GM12878 (cell line): ENCODE measurements at regions not wholly inside any gene's neighbourhood (a gene's known extent, or its start where the extent isn't known, plus 50 kb on each side); places are given as distances from the start of the nearest gene placed in this dataset.
"Not testable (repeated sequence)": the region's sequence is repeated elsewhere in the genome, so short reads cannot be mapped to it uniquely, and the experiment has no call there.

Source experiments
- ATAC-seq: fragments of 200-7000 bp; cut with Tn5 transposase; 3 replicates; pipeline ENCODE4 v1.9.1; 2020; ENCODE audit warnings: mild to moderate bottlenecking, moderate library complexity
- BruUV-seq: library from RNA; stranded (reverse); fragments of 400-500 nt; replicated peaks from 2 replicates; lab custom pipeline; 2021; lab: Mats Ljungman, UMichigan
- CTCF ChIA-PET: fragments of 300-600 bp; sonication (Branson Sonifier 250); formaldehyde crosslinking; extraction: SDS; loops from one replicate; lab custom pipeline; 2021; ENCODE audit warnings: inconsistent platforms; lab: Yijun Ruan, JAX
- POLR2A ChIA-PET: fragments of 350-600 bp; formaldehyde crosslinking; extraction: SDS; loops from one replicate; lab custom pipeline; 2021; ENCODE audit warnings: inconsistent platforms; lab: Charles Lee
- RAD21 ChIA-PET: fragments of 300-600 bp; sonication (Branson Sonifier 250); formaldehyde crosslinking; loops from one replicate; lab custom pipeline; 2023; ENCODE audit warnings: antibody characterized with exemption; ENCODE audit not compliant: unreplicated experiment; lab: Charles Lee
- SMC1A ChIA-PET: fragments of 300-600 bp; sonication (Branson Sonifier 250); formaldehyde crosslinking; loops from one replicate; lab custom pipeline; 2023; ENCODE audit not compliant: unreplicated experiment, uncharacterized antibody; lab: Charles Lee
- DNase-seq: peaks from one replicate; pipeline ENCODE4 v3.0.0-alpha.2; 2011; ENCODE audit warnings: low read depth, low spot score
- FAIRE-seq: peaks from 3 replicates; lab custom pipeline; 2011; peaks lifted over from hg19 to GRCh38; lab: Jason Lieb, UNC
- H2AFZ ChIP-seq: 2 replicates; pipeline ENCODE4 v1.6.0; 2011; ENCODE audit warnings: low read depth, low read length, control low read depth; ENCODE audit not compliant: control insufficient read depth
- H3K27ac ChIP-seq: 2 replicates; pipeline ENCODE4 v1.5.1; 2011; ENCODE audit warnings: control low read depth; ENCODE audit not compliant: control insufficient read depth, insufficient read depth
- H3K27me3 ChIP-seq, 2 experiments: replicated peaks in 1 of 2; 2 replicates each; pipeline versions ENCODE4 v1.6.0 to v1.6.1; 2011; ENCODE audit warnings: low read length in 1 of 2; ENCODE audit not compliant: control insufficient read depth in 2 of 2, insufficient read depth in 2 of 2
- H3K36me3 ChIP-seq, 2 experiments: 2 replicates each; pipeline ENCODE4 v1.5.1; 2011; ENCODE audit warnings: low read length in 1 of 2; ENCODE audit not compliant: control insufficient read depth in 2 of 2, insufficient read depth in 2 of 2
- H3K4me1 ChIP-seq: 2 replicates; pipeline ENCODE4 v1.6.1; 2011; ENCODE audit warnings: mild to moderate bottlenecking, low read length, moderate library complexity, mixed read lengths; ENCODE audit not compliant: control insufficient read depth, insufficient read depth
- H3K4me2 ChIP-seq: 2 replicates; pipeline ENCODE4 v1.6.0; 2011; ENCODE audit warnings: control low read depth; ENCODE audit not compliant: control insufficient read depth, insufficient read depth
- H3K4me3 ChIP-seq: fragments of 200-600 bp; sonication (generic); 2 replicates; pipeline ENCODE4 v1.5.1; 2016
- H3K79me2 ChIP-seq: 2 replicates; pipeline ENCODE4 v1.6.0; 2011; ENCODE audit warnings: low read length; ENCODE audit not compliant: control insufficient read depth, insufficient read depth
- H3K9ac ChIP-seq: 2 replicates; pipeline ENCODE4 v1.8.0; 2011; ENCODE audit warnings: low read length, control low read depth, mixed read lengths; ENCODE audit not compliant: control insufficient read depth, insufficient read depth
- H3K9me3 ChIP-seq: replicated peaks from 3 replicates; pipeline ENCODE4 v1.5.1; 2011; ENCODE audit warnings: mild to moderate bottlenecking, low read length; ENCODE audit not compliant: control insufficient read depth, insufficient read depth
- H4K20me1 ChIP-seq: 2 replicates; pipeline ENCODE4 v1.6.0; 2011; ENCODE audit not compliant: control insufficient read depth, insufficient read depth
- CBX5 ChIP-seq: sonication (generic); IDR thresholded peaks from 2 replicates; pipeline ENCODE4 v1.6.1; 2016; ENCODE audit warnings: low read depth, moderate library complexity, mild to moderate bottlenecking, inconsistent platforms
- RB1 ChIP-seq: fragments of 450-650 bp; formaldehyde crosslinking; IDR thresholded peaks from 2 replicates; pipeline ENCODE4 v1.6.1; 2017; ENCODE audit warnings: mild to moderate bottlenecking, borderline replicate concordance
- WGBS: methylation state at CpG from one replicate; pipeline ENCODE4 v1.1.6; 2016; ENCODE audit warnings: low lambda C conversion rate; ENCODE audit not compliant: insufficient replicate concordance, insufficient coverage; ENCODE audit errors: missing lambda C conversion rate; 5-methylcytosine and 5-hydroxymethylcytosine counted together
- in situ Hi-C: fragments of 300-500 bp; cut with MboI; formaldehyde crosslinking; loops from 9 replicates; pipeline ENCODE4 v1.14.3; 2018; ENCODE audit warnings: mixed read lengths
- intact Hi-C: fragments of 100-400 bp; cut with micrococcal nuclease; formaldehyde crosslinking; loops from one replicate; pipeline ENCODE4 v1.14.2; 2022; ENCODE audit not compliant: unreplicated experiment

- FAIRE-seq = no peak
- intact Hi-C loops = no loop called here
- Histone ChIP-seq H3K79me2 (no peaks in the 10 kb centered on the region), H3K36me3 (no peaks in the 10 kb centered on the region), H3K27me3 (no peaks in the 10 kb centered on the region), H3K4me1 (no peaks in the 10 kb centered on the region), H3K9me3 (no peaks in the 10 kb centered on the region), H3K27ac (no peak overlapping the region), H3K9ac (no peak overlapping the region), H3K4me3 (no peak overlapping the region), H2AFZ (no peak overlapping the region), H3K4me2 (no peak overlapping the region), H4K20me1 (no peaks in the 10 kb centered on the region)
- POLR2A ChIA-PET = no interaction called here
- BruUV-seq = no TSS peak
- SMC1A ChIA-PET = no interaction called here
- TF ChIP-seq CBX5 = no peak
- no peak for DNase-seq
- WGBS = 0% methylated on average over 1 of the region's 1 CpG
- ATAC-seq = no peak
- CTCF ChIA-PET = no interaction called here
- in situ Hi-C loops = no loop called here
- RAD21 ChIA-PET = no interaction called here
Measured at GRCh38 chr4:66000510-66001117, 330.3 kb upstream of the EPHA5 start.

- BruUV-seq = no TSS peak
- in situ Hi-C loops = no loop called here
Measured at GRCh38 chr4:65999518-65999871, 329.2 kb upstream of the EPHA5 start.

DNA sequence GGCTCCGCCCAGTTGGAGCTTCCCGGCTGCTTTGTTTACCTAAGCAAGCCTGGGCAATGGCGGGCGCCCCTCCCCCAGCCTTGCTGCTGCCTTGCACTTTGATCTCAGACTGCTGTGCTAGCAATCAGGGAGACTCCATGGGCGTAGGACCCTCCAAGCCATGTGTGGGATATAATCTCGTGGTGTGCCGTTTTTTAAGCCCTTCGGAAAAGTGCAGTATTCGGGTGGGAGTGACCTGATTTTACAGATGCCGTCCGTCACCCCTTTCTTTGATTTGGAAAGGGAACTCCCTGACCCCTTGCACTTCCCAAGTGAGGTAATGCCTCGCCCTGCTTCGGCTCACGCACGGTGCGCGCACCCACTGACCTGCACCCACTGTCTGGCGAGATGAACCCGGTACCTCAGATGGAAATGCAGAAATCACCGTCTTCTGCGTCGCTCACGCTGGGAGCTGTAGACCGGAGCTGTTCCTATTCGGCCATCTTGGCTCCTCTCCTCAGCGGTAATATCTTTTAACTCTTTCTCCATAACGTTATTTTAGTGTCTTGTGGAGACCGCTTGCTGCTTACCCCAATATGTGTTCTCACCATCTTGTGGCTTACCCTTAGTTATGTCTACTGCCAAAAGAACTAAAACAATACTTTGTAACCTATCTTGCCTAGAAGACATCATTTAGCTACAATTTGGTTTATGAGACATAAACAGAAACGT, 328.7 kb upstream of the EPHA5 start:
- H3K27ac ChIP-seq, POLR2A ChIA-PET, FAIRE-seq, DNase-seq, RAD21 ChIA-PET, H3K4me2 ChIP-seq, H3K36me3 ChIP-seq, H3K79me2 ChIP-seq, H3K9me3 ChIP-seq, SMC1A ChIA-PET, H2AFZ ChIP-seq, H4K20me1 ChIP-seq, BruUV-seq, in situ Hi-C loops, intact Hi-C loops, ATAC-seq, H3K4me3 ChIP-seq, H3K27me3 ChIP-seq, H3K9ac ChIP-seq, H3K4me1 ChIP-seq: not testable (repeated sequence)
- WGBS = 52% methylated on average over 29 of the region's 29 CpGs
- CTCF ChIA-PET = interaction anchor here (0.6 kb wide), 1 partner anchor 18 kb away, joined by 3 read pairs; no protein-coding TSS in a partner anchor

More at GRCh38 chr4:65999518-65999871, 329.2 kb upstream of the EPHA5 start:
- ATAC-seq (no peak), FAIRE-seq (no peak), DNase-seq (no peak)
- Histone ChIP-seq H3K27ac (no peak overlapping the region), H3K9ac (no peak overlapping the region), H3K79me2 (no peaks in the 10 kb centered on the region), H3K36me3 (no peaks in the 10 kb centered on the region), H3K9me3 (no peaks in the 10 kb centered on the region), H4K20me1 (no peaks in the 10 kb centered on the region), H3K4me3 (no peak overlapping the region), H3K27me3 (no peaks in the 10 kb centered on the region), H3K4me1 (no peaks in the 10 kb centered on the region), H3K4me2 (no peak overlapping the region), H2AFZ (no peak overlapping the region)
- RAD21 ChIA-PET = no interaction called here
- 6% methylated on average over 1 of the region's 1 CpG for WGBS
- intact Hi-C loops = no loop called here
- no peak for TF ChIP-seq RB1
- CTCF ChIA-PET = interaction anchor here (0.6 kb wide), 1 partner anchor 19 kb away, joined by 3 read pairs; no protein-coding TSS in a partner anchor
- POLR2A ChIA-PET = no interaction called here
- SMC1A ChIA-PET = no interaction called here
